Mucosa of gallbladder (tissue), 1 donor: ENCODE measurements at regions not wholly inside any gene's neighbourhood (a gene's known extent, or its start where the extent isn't known, plus 50 kb on each side); places are given as distances from the start of the nearest gene placed in this dataset.
"Not testable (repeated sequence)": the region's sequence is repeated elsewhere in the genome, so short reads cannot be mapped to it uniquely, and the experiment has no call there.

Experiments
- DNase-seq: peaks from one replicate; pipeline ENCODE4 v3.0.0-alpha.2; 2020; ENCODE audit warnings: low spot score
- donor health status: DM: no; HTN: no; CAD: no.

- DNase-seq = no peak
Measured at GRCh38 chr18:10169064-10169562, 255.3 kb downstream of the VAPA start.

- no peak for DNase-seq
Measured at GRCh38 chr18:10169814-10170213, 256.0 kb downstream of the VAPA start.

GRCh38 chr18:10170375-10170774, 256.6 kb downstream of the VAPA start:
- no peak for DNase-seq

GRCh38 chr18:10175333-10175732, 261.5 kb downstream of the VAPA start:
- not testable (repeated sequence) for DNase-seq

GRCh38 chr18:10179326-10179725, 265.5 kb downstream of the VAPA start:
- DNase-seq = not testable (repeated sequence)

- DNase-seq = peak; percentile 29
Measured at GRCh38 chr18:10182009-10182624, 268.3 kb downstream of the VAPA start.

GRCh38 chr18:10184776-10185175, 269.7 kb upstream of the APCDD1 start:
- DNase-seq = no peak

- DNase-seq = no peak
Measured at GRCh38 chr18:10188971-10189810, 265.2 kb upstream of the APCDD1 start.

GRCh38 chr18:10190564-10190963, 263.9 kb upstream of the APCDD1 start:
- DNase-seq = no peak

GRCh38 chr18:10193444-10193843, 261.0 kb upstream of the APCDD1 start:
- DNase-seq = no peak

- no peak for DNase-seq
Measured at GRCh38 chr18:10194592-10194991, 259.8 kb upstream of the APCDD1 start.

- no peak for DNase-seq
Measured at GRCh38 chr18:10195529-10195928, 258.9 kb upstream of the APCDD1 start.

GRCh38 chr18:10197097-10197496, 257.3 kb upstream of the APCDD1 start:
- peak; percentile 65 for DNase-seq

- DNase-seq = no peak
Measured at GRCh38 chr18:10201226-10201625, 253.2 kb upstream of the APCDD1 start.

GRCh38 chr18:10201659-10202058, 252.8 kb upstream of the APCDD1 start:
- no peak for DNase-seq

- no peak for DNase-seq
Measured at GRCh38 chr18:10202845-10203321, 251.6 kb upstream of the APCDD1 start.

GRCh38 chr18:10205151-10205550, 249.3 kb upstream of the APCDD1 start:
- peak; percentile 18 for DNase-seq

- no peak for DNase-seq
Measured at GRCh38 chr18:10207682-10208345, 246.6 kb upstream of the APCDD1 start.

GRCh38 chr18:10209302-10209701, 245.1 kb upstream of the APCDD1 start:
- DNase-seq = no peak

GRCh38 chr18:10210057-10210633, 244.3 kb upstream of the APCDD1 start:
- DNase-seq = no peak

GRCh38 chr18:10213526-10213925, 240.9 kb upstream of the APCDD1 start:
- DNase-seq = peak; percentile 21

- no peak for DNase-seq
Measured at GRCh38 chr18:10215446-10215845, 239.0 kb upstream of the APCDD1 start.
